ENCODE measurements at regions not wholly inside any gene's neighbourhood (a gene's known extent, or its start where the extent isn't known, plus 50 kb on each side); places are given as distances from the start of the nearest gene placed in this dataset.

- POLR2A ChIA-PET: no interaction called here
- Histone ChIP-seq H3K27me3 (replicated peaks in 1 of 4; ENCODE audit: control extremely low read depth in 1 of 4, control insufficient read depth in 3 of 4, insufficient read depth in 4 of 4, low read length in 3 of 4) (no peaks in the 10 kb centered on the region), H3K9me3 (ENCODE audit: control extremely low read depth in 1 of 3, control insufficient read depth in 2 of 3, insufficient read depth in 1 of 3, low read length in 2 of 3) (no peaks in the 10 kb centered on the region), H3K79me2 (ENCODE audit: control insufficient read depth, insufficient read depth, low read length) (no peaks in the 10 kb centered on the region), H3K36me3 (replicated peaks in 1 of 2; ENCODE audit: control extremely low read depth in 1 of 2, control insufficient read depth in 1 of 2, extremely low read depth in 1 of 2, insufficient read depth in 2 of 2, low read length in 1 of 2) (no peaks in the 10 kb centered on the region), H3K27ac (ENCODE audit: low read length in 2 of 2) (no peak overlapping the region), H3K4me2 (replicated peaks; ENCODE audit: low read depth, low read length, poor library complexity, severe bottlenecking) (no peak overlapping the region), H2AFZ (ENCODE audit: insufficient read depth, low read depth, low read length, poor library complexity, severe bottlenecking) (no peak overlapping the region), H4K20me1 (ENCODE audit: control insufficient read depth, insufficient read depth, low read length, poor library complexity, severe bottlenecking) (no peaks in the 10 kb centered on the region), H3K4me1 (ENCODE audit: control insufficient read depth in 2 of 2, insufficient read depth in 2 of 2, low read length in 2 of 2) (no peaks in the 10 kb centered on the region), H3K9ac (ENCODE audit: low read length) (no peak overlapping the region), H3K4me3 (ENCODE audit: control extremely low read depth in 1 of 5, extremely low read depth in 1 of 5, insufficient read depth in 1 of 5, low read depth in 2 of 5, low read length in 4 of 5) (no peak overlapping the region)
- ATAC-seq (ENCODE audit: low read depth) (no peak), DNase-seq (no peak)
- Mint-ChIP-seq H3K4me3 (no peak overlapping the region), H3K27ac (no peak overlapping the region), H3K4me1 (no peaks in the 10 kb centered on the region), H3K9me3 (ENCODE audit: insufficient read depth) (no peaks in the 10 kb centered on the region), H3K27me3 (peaks cover 3% of the 10 kb centered on the region)
- intact Hi-C loops (cut with micrococcal nuclease): no loop called here
- TF ChIP-seq EZH2 (IDR thresholded peaks at IDR 0.05; ENCODE audit: borderline replicate concordance, insufficient read depth, low read depth, low read length, poor library complexity, severe bottlenecking) (no peak), CTCF (IDR thresholded peaks at IDR 0.05) (no peak)
- CTCF ChIA-PET: no interaction called here
- WGBS (ENCODE audit: insufficient coverage): 98% methylated on average over 7 of the region's 16 CpGs
These were observed 74.1 kb upstream of the PARD3 start for GRCh38 chr10:34889004-34889869.

- Histone ChIP-seq H3K4me2 (replicated peaks; ENCODE audit: low read depth, low read length, poor library complexity, severe bottlenecking) (no peak overlapping the region), H3K9ac (ENCODE audit: low read length) (no peak overlapping the region), H3K79me2 (ENCODE audit: control insufficient read depth, insufficient read depth, low read length) (no peaks in the 10 kb centered on the region), H2AFZ (ENCODE audit: insufficient read depth, low read depth, low read length, poor library complexity, severe bottlenecking) (no peak overlapping the region), H4K20me1 (ENCODE audit: control insufficient read depth, insufficient read depth, low read length, poor library complexity, severe bottlenecking) (no peaks in the 10 kb centered on the region), H3K36me3 (replicated peaks in 1 of 2; ENCODE audit: control extremely low read depth in 1 of 2, control insufficient read depth in 1 of 2, extremely low read depth in 1 of 2, insufficient read depth in 2 of 2, low read length in 1 of 2) (no peaks in the 10 kb centered on the region), H3K4me3 (ENCODE audit: control extremely low read depth in 1 of 5, extremely low read depth in 1 of 5, insufficient read depth in 1 of 5, low read depth in 2 of 5, low read length in 4 of 5) (no peak overlapping the region), H3K27me3 (replicated peaks in 1 of 4; ENCODE audit: control extremely low read depth in 1 of 4, control insufficient read depth in 3 of 4, insufficient read depth in 4 of 4, low read length in 3 of 4) (no peaks in the 10 kb centered on the region), H3K4me1 (ENCODE audit: control insufficient read depth in 2 of 2, insufficient read depth in 2 of 2, low read length in 2 of 2) (no peaks in the 10 kb centered on the region), H3K27ac (ENCODE audit: low read length in 2 of 2) (no peak overlapping the region), H3K9me3 (ENCODE audit: control extremely low read depth in 1 of 3, control insufficient read depth in 2 of 3, insufficient read depth in 1 of 3, low read length in 2 of 3) (no peaks in the 10 kb centered on the region)
- ATAC-seq (ENCODE audit: low read depth) (no peak), DNase-seq (no peak)
- Mint-ChIP-seq H3K27ac (no peak overlapping the region), H3K27me3 (peaks cover 3% of the 10 kb centered on the region), H3K4me1 (no peaks in the 10 kb centered on the region), H3K9me3 (ENCODE audit: insufficient read depth) (no peaks in the 10 kb centered on the region), H3K4me3 (no peak overlapping the region)
- no peak for TF ChIP-seq EZH2 (IDR thresholded peaks at IDR 0.05; ENCODE audit: borderline replicate concordance, insufficient read depth, low read depth, low read length, poor library complexity, severe bottlenecking)
- no peak for TF ChIP-seq CTCF (IDR thresholded peaks at IDR 0.05)
- ChIA-PET CTCF (no interaction called here), POLR2A (no interaction called here)
- WGBS (ENCODE audit: insufficient coverage): 96% methylated on average over 7 of the region's 8 CpGs
- intact Hi-C loops (cut with micrococcal nuclease): no loop called here
These were observed 72.0 kb upstream of the PARD3 start for GRCh38 chr10:34886906-34887642.

All from B cell (primary cell).